IMR-90 (cell line): ENCODE measurements at regions not wholly inside any gene's neighbourhood (a gene's known extent, or its start where the extent isn't known, plus 50 kb on each side); places are given as distances from the start of the nearest gene placed in this dataset.

ENCODE experiments used
- ATAC-seq: fragments of 200-7000 bp; cut with Tn5 transposase; 2 replicates; pipeline ENCODE4 v1.9.1; 2020; ENCODE audit warnings: low read depth, mild to moderate bottlenecking, moderate library complexity
- BruUV-seq: library from RNA; stranded (reverse); fragments of 400-500 nt; replicated peaks from 2 replicates; lab custom pipeline; 2021; lab: Mats Ljungman, UMichigan
- CTCF ChIA-PET: fragments of 300-600 bp; formaldehyde crosslinking; extraction: SDS; loops from one replicate; lab custom pipeline; 2021; ENCODE audit warnings: antibody characterized with exemption; lab: Yijun Ruan, JAX
- POLR2A ChIA-PET: fragments of 300-600 bp; sonication (Branson Sonifier 250); formaldehyde crosslinking; loops from one replicate; lab custom pipeline; 2022; ENCODE audit warnings: antibody characterized with exemption; ENCODE audit not compliant: unreplicated experiment; lab: Charles Lee
- DNase-seq: peaks from one replicate; pipeline ENCODE4 v3.0.0; 2013
- H2AFZ ChIP-seq: replicated peaks from 2 replicates; pipeline ENCODE3; 2013; ENCODE audit warnings: low read length, mild to moderate bottlenecking; ENCODE audit not compliant: poor library complexity
- H2AK5ac ChIP-seq: 2 replicates; pipeline ENCODE4 v1.6.1; 2013; ENCODE audit warnings: low read depth, low read length, inconsistent platforms
- H2AK9ac ChIP-seq: replicated peaks from 2 replicates; pipeline ENCODE3; 2013; ENCODE audit warnings: mild to moderate bottlenecking, low read depth, low read length, moderate library complexity; ENCODE audit not compliant: poor library complexity
- H2BK120ac ChIP-seq: 2 replicates; pipeline ENCODE4 v1.6.1; 2013; ENCODE audit warnings: low read depth, low read length, inconsistent platforms
- H2BK15ac ChIP-seq: 3 replicates; pipeline ENCODE4 v1.6.1; 2013; ENCODE audit warnings: low read depth, low read length, inconsistent platforms
- H2BK20ac ChIP-seq: 2 replicates; pipeline ENCODE4 v1.6.1; 2013; ENCODE audit warnings: low read depth, mild to moderate bottlenecking, inconsistent platforms, low read length, moderate library complexity
- H2BK5ac ChIP-seq: 2 replicates; pipeline ENCODE4 v1.6.1; 2013; ENCODE audit warnings: mild to moderate bottlenecking, low read depth, low read length, inconsistent platforms; ENCODE audit not compliant: poor library complexity, severe bottlenecking
- H3K14ac ChIP-seq: replicated peaks from 2 replicates; pipeline ENCODE4 v1.6.1; 2013; ENCODE audit warnings: low read depth, low read length, inconsistent platforms
- H3K18ac ChIP-seq: 2 replicates; pipeline ENCODE4 v1.6.1; 2013; ENCODE audit warnings: low read depth, low read length, control low read depth
- H3K23ac ChIP-seq: 2 replicates; pipeline ENCODE4 v1.6.1; 2013; ENCODE audit warnings: low read depth, low read length, inconsistent platforms
- H3K27ac ChIP-seq: 2 replicates; pipeline ENCODE4 v1.5.1; 2013; ENCODE audit warnings: mild to moderate bottlenecking, control low read depth, low read length; ENCODE audit not compliant: insufficient read depth
- H3K27me3 ChIP-seq: 2 replicates; pipeline ENCODE4 v1.6.1; 2013; ENCODE audit warnings: low read length; ENCODE audit not compliant: control insufficient read depth, insufficient read depth
- H3K36me3 ChIP-seq: 2 replicates; pipeline ENCODE4 v1.6.1; 2013; ENCODE audit warnings: low read length, mixed read lengths; ENCODE audit not compliant: control insufficient read depth, insufficient read depth
- H3K4ac ChIP-seq: 2 replicates; pipeline ENCODE4 v1.6.1; 2013; ENCODE audit warnings: low read depth, low read length, inconsistent platforms
- H3K4me1 ChIP-seq: 2 replicates; pipeline ENCODE4 v1.6.1; 2013; ENCODE audit warnings: low read length, mixed read lengths; ENCODE audit not compliant: control insufficient read depth, insufficient read depth
- H3K4me2 ChIP-seq: 2 replicates; pipeline ENCODE4 v1.6.1; 2013; ENCODE audit warnings: low read depth, mild to moderate bottlenecking, control low read depth, low read length, moderate library complexity
- H3K4me3 ChIP-seq: 2 replicates; pipeline ENCODE4 v1.5.1; 2013; ENCODE audit warnings: low read depth, mild to moderate bottlenecking, control low read depth, low read length, moderate library complexity; ENCODE audit not compliant: insufficient read depth
- H3K56ac ChIP-seq: 2 replicates; pipeline ENCODE4 v1.6.1; 2013; ENCODE audit warnings: low read length, inconsistent platforms; ENCODE audit not compliant: insufficient read depth; ENCODE audit errors: extremely low read depth
- H3K79me1 ChIP-seq, 2 experiments: 2 replicates each; pipeline ENCODE4 v1.6.1; 2013; ENCODE audit warnings: low read length in 2 of 2, inconsistent platforms in 1 of 2, low read depth in 1 of 2
- H3K9ac ChIP-seq: 2 replicates; pipeline ENCODE4 v1.6.1; 2013; ENCODE audit warnings: low read depth, low read length, control low read depth
- H3K9me1 ChIP-seq: 2 replicates; pipeline ENCODE4 v1.6.1; 2013; ENCODE audit warnings: low read length, inconsistent platforms; ENCODE audit not compliant: insufficient read depth
- H3K9me3 ChIP-seq: 2 replicates; pipeline ENCODE4 v1.6.1; 2013; ENCODE audit warnings: low read length; ENCODE audit not compliant: control insufficient read depth, insufficient read depth
- H4K20me1 ChIP-seq: 2 replicates; pipeline ENCODE4 v1.6.1; 2013; ENCODE audit warnings: low read length, inconsistent platforms; ENCODE audit not compliant: insufficient read depth
- H4K5ac ChIP-seq: 2 replicates; pipeline ENCODE4 v1.6.1; 2013; ENCODE audit warnings: mild to moderate bottlenecking, low read depth, low read length, control low read depth
- H4K8ac ChIP-seq, 2 experiments: 2 replicates each; pipeline ENCODE4 v1.6.1; 2013; ENCODE audit warnings: low read depth in 2 of 2, low read length in 2 of 2, control low read depth in 1 of 2, inconsistent platforms in 1 of 2
- H4K91ac ChIP-seq: 2 replicates; pipeline ENCODE4 v1.6.1; 2013; ENCODE audit warnings: low read depth, low read length, inconsistent platforms; ENCODE audit not compliant: insufficient read depth
- BHLHE40 ChIP-seq: fragments of 150-350 bp; IDR thresholded peaks from 2 replicates; pipeline ENCODE4 v1.6.1; 2016; ENCODE audit warnings: mild to moderate bottlenecking, low read depth, low read length
- CEBPB ChIP-seq: IDR thresholded peaks from 2 replicates; pipeline ENCODE4 v1.6.1; 2012; ENCODE audit warnings: low read depth, low read length, improper control_type of control experiment
- CHD1 ChIP-seq: IDR thresholded peaks from 2 replicates; pipeline ENCODE4 v1.6.1; 2012; ENCODE audit warnings: low read depth, low read length, improper control_type of control experiment
- FOS ChIP-seq: fragments of 150-350 bp; IDR thresholded peaks from 2 replicates; pipeline ENCODE4 v1.6.1; 2016; ENCODE audit warnings: low read depth, low read length
- MAFK ChIP-seq: IDR thresholded peaks from 2 replicates; pipeline ENCODE4 v1.6.1; 2012; ENCODE audit warnings: low read depth, low read length, improper control_type of control experiment
- MXI1 ChIP-seq: IDR thresholded peaks from 2 replicates; pipeline ENCODE4 v1.6.1; 2012; ENCODE audit warnings: low read depth, mild to moderate bottlenecking, low read length, moderate library complexity, borderline replicate concordance
- NFE2L2 ChIP-seq: fragments of 150-350 bp; IDR thresholded peaks from 2 replicates; pipeline ENCODE4 v1.6.1; 2016; ENCODE audit warnings: low read depth, mild to moderate bottlenecking, low read length
- POLR2A ChIP-seq: IDR thresholded peaks from 2 replicates; pipeline ENCODE4 v1.6.1; 2012; ENCODE audit warnings: mild to moderate bottlenecking, low read depth, low read length
- RAD21 ChIP-seq: IDR thresholded peaks from 2 replicates; pipeline ENCODE4 v1.6.1; 2012; ENCODE audit warnings: low read length, improper control_type of control experiment
- RFX5 ChIP-seq: IDR thresholded peaks from 2 replicates; pipeline ENCODE4 v1.8.0; 2012; ENCODE audit warnings: low read depth, mild to moderate bottlenecking, low read length, moderate library complexity
- SMC3 ChIP-seq: fragments of 150-350 bp; IDR thresholded peaks from 2 replicates; pipeline ENCODE4 v1.6.1; 2016; ENCODE audit warnings: low read depth, mild to moderate bottlenecking, antibody characterized with exemption, low read length, moderate library complexity
- WGBS, 2 experiments: methylation state at CpG; one replicate each; pipeline versions ENCODE4 v1.1.5 to v1.1.7; 2013; ENCODE audit warnings: missing lambda C conversion rate in 2 of 2; ENCODE audit not compliant: insufficient read length in 1 of 2; ENCODE audit errors: extremely low coverage in 2 of 2; 5-methylcytosine and 5-hydroxymethylcytosine counted together
- dilution Hi-C: fragments of 300-500 bp; cut with HindIII; formaldehyde crosslinking; loops from one replicate; pipeline ENCODE4 v1.14.3; 2018; ENCODE audit warnings: low sequenced_read_pairs; ENCODE audit not compliant: unreplicated experiment
- in situ Hi-C: fragments of 300-500 bp; cut with MboI; formaldehyde crosslinking; loops from 3 replicates; pipeline ENCODE4 v1.14.3; 2019; ENCODE audit warnings: low sequenced_read_pairs, inconsistent platforms, mixed read lengths
- intact Hi-C: fragments of 100-400 bp; cut with micrococcal nuclease; formaldehyde crosslinking; loops from 2 replicates; pipeline ENCODE4 v1.10.0; 2022
- TF ChIP-seq, protein P1 (sequence below): fragments of 150-350 bp; IDR thresholded peaks from 2 replicates; pipeline ENCODE4 v1.6.1; 2016; ENCODE audit warnings: low read depth, mild to moderate bottlenecking, low read length, moderate library complexity, borderline replicate concordance
- TF ChIP-seq, protein P2 (sequence below): conservative IDR thresholded peaks from 2 replicates; pipeline ENCODE4 v1.5.1; 2012; ENCODE audit warnings: mild to moderate bottlenecking, low read depth, low read length, improper control_type of control experiment
- TF ChIP-seq, protein P3 (sequence below): fragments of 150-350 bp; IDR thresholded peaks from 2 replicates; pipeline ENCODE4 v1.6.1; 2017; ENCODE audit warnings: mild to moderate bottlenecking, antibody characterized with exemption, low read length, low read depth

DNA sequence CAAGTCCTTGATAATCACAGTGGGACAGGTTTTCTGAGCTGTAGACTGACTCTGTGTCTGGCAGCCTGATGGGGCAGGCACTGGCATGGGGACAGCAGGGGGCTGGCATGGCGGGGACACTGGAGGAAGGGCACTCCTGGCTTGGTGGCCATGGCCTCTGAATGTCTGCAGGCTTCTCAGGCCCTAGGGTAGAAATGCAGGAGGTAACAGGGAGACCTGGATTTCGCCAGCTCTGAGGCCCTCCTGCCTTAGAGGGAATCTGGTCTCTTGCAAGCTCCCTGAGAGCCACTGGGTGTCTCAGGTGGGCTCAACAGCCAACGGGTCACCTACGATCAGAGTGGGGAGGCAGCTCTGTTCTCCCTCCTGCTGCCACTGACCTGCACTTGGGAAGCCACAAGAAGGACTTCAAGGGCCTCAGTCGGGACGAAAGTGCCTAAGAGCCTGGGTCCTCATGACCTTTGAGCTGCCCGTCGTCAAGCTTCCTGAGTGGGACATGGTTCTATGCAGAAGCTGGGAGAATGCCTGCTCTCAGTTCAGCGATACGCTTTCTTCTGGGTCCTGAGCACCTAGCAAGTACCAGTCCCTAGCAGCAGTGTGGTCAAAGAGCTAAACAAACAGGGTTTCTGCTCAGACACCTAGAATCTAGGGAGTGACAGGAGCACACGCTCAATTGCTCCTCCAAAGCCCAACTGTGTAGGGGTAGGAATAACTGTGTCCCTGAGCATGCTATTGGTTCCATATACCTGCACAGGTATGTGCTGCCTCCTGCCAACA lies 569.0 kb downstream of the PTPRU start:
- Histone ChIP-seq H3K56ac (no peak overlapping the region), H3K9me3 (no peaks in the 10 kb centered on the region), H2BK20ac (no peak overlapping the region), H2AK5ac (no peak overlapping the region), H2AFZ (peak overlapping the region; percentile 58), H3K9ac (no peak overlapping the region), H2AK9ac (no peak overlapping the region), H4K5ac (no peak overlapping the region), H3K4ac (no peak overlapping the region), H3K79me1 (no peaks in the 10 kb centered on the region), H2BK120ac (no peak overlapping the region), H4K20me1 (no peaks in the 10 kb centered on the region; the same call in 1 of the 2 replicates), H3K23ac (no peak overlapping the region), H3K4me3 (no peak overlapping the region), H3K4me2 (no peak overlapping the region), H3K27ac (no peak overlapping the region), H2BK5ac (no peak overlapping the region), H3K27me3 (peaks cover 2% of the 10 kb centered on the region; the same call in 1 of the 2 replicates), H3K9me1 (0 out of 2 replicates have a peak, but pooled peaks cover 3% of the 10 kb centered on the region), H3K18ac (no peak overlapping the region), H4K91ac (no peak overlapping the region), H3K36me3 (no peaks in the 10 kb centered on the region), H3K4me1 (no peaks in the 10 kb centered on the region), H3K14ac (no peak overlapping the region), H4K8ac (no peak overlapping the region), H2BK15ac (no peak overlapping the region)
- dilution Hi-C loops, result no loop called here
- CTCF ChIA-PET, result no interaction called here
- WGBS, 2 experiments, result 39% methylated on average over 4 of the region's 11 CpGs; no CpG with 5 or more reads in 1 of the 2 experiments
- no peak for ATAC-seq
- intact Hi-C loops, result no loop called here
- no TSS peak for BruUV-seq
- in situ Hi-C loops, result no loop called here
- TF ChIP-seq, protein P1, sequence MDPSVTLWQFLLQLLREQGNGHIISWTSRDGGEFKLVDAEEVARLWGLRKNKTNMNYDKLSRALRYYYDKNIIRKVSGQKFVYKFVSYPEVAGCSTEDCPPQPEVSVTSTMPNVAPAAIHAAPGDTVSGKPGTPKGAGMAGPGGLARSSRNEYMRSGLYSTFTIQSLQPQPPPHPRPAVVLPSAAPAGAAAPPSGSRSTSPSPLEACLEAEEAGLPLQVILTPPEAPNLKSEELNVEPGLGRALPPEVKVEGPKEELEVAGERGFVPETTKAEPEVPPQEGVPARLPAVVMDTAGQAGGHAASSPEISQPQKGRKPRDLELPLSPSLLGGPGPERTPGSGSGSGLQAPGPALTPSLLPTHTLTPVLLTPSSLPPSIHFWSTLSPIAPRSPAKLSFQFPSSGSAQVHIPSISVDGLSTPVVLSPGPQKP, result no peak
- TF ChIP-seq BHLHE40 (no peak), RAD21 (no peak), SMC3 (no peak), MXI1 (no peak), POLR2A (no peak), FOS (no peak), NFE2L2 (no peak), MAFK (no peak), CEBPB (no peak), CHD1 (no peak), RFX5 (no peak)
- TF ChIP-seq, protein P2, sequence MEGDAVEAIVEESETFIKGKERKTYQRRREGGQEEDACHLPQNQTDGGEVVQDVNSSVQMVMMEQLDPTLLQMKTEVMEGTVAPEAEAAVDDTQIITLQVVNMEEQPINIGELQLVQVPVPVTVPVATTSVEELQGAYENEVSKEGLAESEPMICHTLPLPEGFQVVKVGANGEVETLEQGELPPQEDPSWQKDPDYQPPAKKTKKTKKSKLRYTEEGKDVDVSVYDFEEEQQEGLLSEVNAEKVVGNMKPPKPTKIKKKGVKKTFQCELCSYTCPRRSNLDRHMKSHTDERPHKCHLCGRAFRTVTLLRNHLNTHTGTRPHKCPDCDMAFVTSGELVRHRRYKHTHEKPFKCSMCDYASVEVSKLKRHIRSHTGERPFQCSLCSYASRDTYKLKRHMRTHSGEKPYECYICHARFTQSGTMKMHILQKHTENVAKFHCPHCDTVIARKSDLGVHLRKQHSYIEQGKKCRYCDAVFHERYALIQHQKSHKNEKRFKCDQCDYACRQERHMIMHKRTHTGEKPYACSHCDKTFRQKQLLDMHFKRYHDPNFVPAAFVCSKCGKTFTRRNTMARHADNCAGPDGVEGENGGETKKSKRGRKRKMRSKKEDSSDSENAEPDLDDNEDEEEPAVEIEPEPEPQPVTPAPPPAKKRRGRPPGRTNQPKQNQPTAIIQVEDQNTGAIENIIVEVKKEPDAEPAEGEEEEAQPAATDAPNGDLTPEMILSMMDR, result no peak
- TF ChIP-seq, protein P3, sequence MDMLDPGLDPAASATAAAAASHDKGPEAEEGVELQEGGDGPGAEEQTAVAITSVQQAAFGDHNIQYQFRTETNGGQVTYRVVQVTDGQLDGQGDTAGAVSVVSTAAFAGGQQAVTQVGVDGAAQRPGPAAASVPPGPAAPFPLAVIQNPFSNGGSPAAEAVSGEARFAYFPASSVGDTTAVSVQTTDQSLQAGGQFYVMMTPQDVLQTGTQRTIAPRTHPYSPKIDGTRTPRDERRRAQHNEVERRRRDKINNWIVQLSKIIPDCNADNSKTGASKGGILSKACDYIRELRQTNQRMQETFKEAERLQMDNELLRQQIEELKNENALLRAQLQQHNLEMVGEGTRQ, result no peak
- DNase-seq, result no peak
- POLR2A ChIA-PET, result no interaction called here
